Left kidney (tissue), 1 donor: ENCODE measurements at regions not wholly inside any gene's neighbourhood (a gene's known extent, or its start where the extent isn't known, plus 50 kb on each side); places are given as distances from the start of the nearest gene placed in this dataset.

Source experiments
- DNase-seq: peaks from one replicate; pipeline ENCODE4 v3.0.0-alpha.2; 2013

- no peak for DNase-seq
Observed at GRCh38 chrX:139120760-139121159, 409.2 kb upstream of the FGF13 start.

- DNase-seq: no peak
Observed at GRCh38 chrX:139113708-139114107, 402.2 kb upstream of the FGF13 start.

GRCh38 chrX:139112432-139112831, 400.9 kb upstream of the FGF13 start:
- DNase-seq: no peak

GRCh38 chrX:139106069-139106468, 394.6 kb upstream of the FGF13 start:
- DNase-seq: no peak

- DNase-seq: no peak
Observed at GRCh38 chrX:139094671-139095592, 383.4 kb upstream of the FGF13 start.

GRCh38 chrX:139093201-139093600, 381.7 kb upstream of the FGF13 start:
- no peak for DNase-seq

- DNase-seq: no peak
Observed at GRCh38 chrX:139091878-139092277, 380.4 kb upstream of the FGF13 start.

- DNase-seq: no peak
Observed at GRCh38 chrX:139091066-139091465, 379.5 kb upstream of the FGF13 start.

- DNase-seq: no peak
Observed at GRCh38 chrX:139086246-139086645, 374.7 kb upstream of the FGF13 start.

- no peak for DNase-seq
Observed at GRCh38 chrX:139085404-139085803, 373.9 kb upstream of the FGF13 start.

- DNase-seq: no peak
Observed at GRCh38 chrX:139083191-139083590, 371.7 kb upstream of the FGF13 start.

GRCh38 chrX:139081965-139082364, 370.4 kb upstream of the FGF13 start:
- DNase-seq: no peak

GRCh38 chrX:139079789-139080188, 368.3 kb upstream of the FGF13 start:
- no peak for DNase-seq

- no peak for DNase-seq
Observed at GRCh38 chrX:139078761-139079280, 367.3 kb upstream of the FGF13 start.

- no peak for DNase-seq
Observed at GRCh38 chrX:139078342-139078741, 366.8 kb upstream of the FGF13 start.

GRCh38 chrX:139077281-139078250, 366.0 kb upstream of the FGF13 start:
- no peak for DNase-seq

GRCh38 chrX:139063364-139063763, 351.8 kb upstream of the FGF13 start:
- no peak for DNase-seq

- peak; percentile 38 for DNase-seq
Observed at GRCh38 chrX:139058831-139059495, 347.4 kb upstream of the FGF13 start.

- DNase-seq: no peak
Observed at GRCh38 chrX:139052461-139052860, 340.9 kb upstream of the FGF13 start.

GRCh38 chrX:139049465-139049864, 337.9 kb upstream of the FGF13 start:
- DNase-seq: no peak

- DNase-seq: no peak
Observed at GRCh38 chrX:139044680-139045079, 333.2 kb upstream of the FGF13 start.

GRCh38 chrX:139039041-139039440, 327.5 kb upstream of the FGF13 start:
- peak; percentile 10 for DNase-seq
